AG10803 (cell line): ENCODE measurements at regions not wholly inside any gene's neighbourhood (a gene's known extent, or its start where the extent isn't known, plus 50 kb on each side); places are given as distances from the start of the nearest gene placed in this dataset.

Source experiments
- DNase-seq: peaks from one replicate; pipeline ENCODE4 v3.0.0; 2010; ENCODE audit warnings: low read depth
- H3K4me3 ChIP-seq: 2 replicates; pipeline ENCODE4 v1.5.1; 2011; ENCODE audit warnings: mild to moderate bottlenecking, low read length, control low read depth
- CTCF ChIP-seq: conservative IDR thresholded peaks from 2 replicates; pipeline ENCODE4 v1.5.1; 2011; ENCODE audit warnings: mild to moderate bottlenecking, low read length, control low read depth, inconsistent platforms

- H3K4me3 ChIP-seq: no peak overlapping the region
- TF ChIP-seq CTCF: no peak
- DNase-seq: no peak
Observed at GRCh38 chr3:162774613-162775100, 1278.0 kb downstream of the OTOL1 start.

- no peak for DNase-seq
- H3K4me3 ChIP-seq: no peak overlapping the region
- no peak for TF ChIP-seq CTCF
Observed at GRCh38 chr3:162776148-162776547, 1279.5 kb downstream of the OTOL1 start.

- TF ChIP-seq CTCF: no peak; the same call in 1 of the 2 replicates
- no peak overlapping the region for H3K4me3 ChIP-seq
- no peak for DNase-seq
Observed at GRCh38 chr3:162777118-162777517, 1280.5 kb downstream of the OTOL1 start.

- TF ChIP-seq CTCF: no peak
- no peak overlapping the region for H3K4me3 ChIP-seq
- no peak for DNase-seq
Observed at GRCh38 chr3:162780313-162780712, 1283.7 kb downstream of the OTOL1 start.

GRCh38 chr3:162799910-162800309, 1303.3 kb downstream of the OTOL1 start:
- no peak overlapping the region for H3K4me3 ChIP-seq
- no peak for TF ChIP-seq CTCF
- peak; percentile 1 for DNase-seq

GRCh38 chr3:162802228-162802965, 1305.8 kb downstream of the OTOL1 start:
- DNase-seq: no peak
- TF ChIP-seq CTCF: no peak
- no peak overlapping the region for H3K4me3 ChIP-seq

GRCh38 chr3:162810776-162811175, 1314.2 kb downstream of the OTOL1 start:
- no peak overlapping the region for H3K4me3 ChIP-seq
- no peak for DNase-seq
- TF ChIP-seq CTCF: no peak
